ENCODE measurements at regions not wholly inside any gene's neighbourhood (a gene's known extent, or its start where the extent isn't known, plus 50 kb on each side); places are given as distances from the start of the nearest gene placed in this dataset.

DNA sequence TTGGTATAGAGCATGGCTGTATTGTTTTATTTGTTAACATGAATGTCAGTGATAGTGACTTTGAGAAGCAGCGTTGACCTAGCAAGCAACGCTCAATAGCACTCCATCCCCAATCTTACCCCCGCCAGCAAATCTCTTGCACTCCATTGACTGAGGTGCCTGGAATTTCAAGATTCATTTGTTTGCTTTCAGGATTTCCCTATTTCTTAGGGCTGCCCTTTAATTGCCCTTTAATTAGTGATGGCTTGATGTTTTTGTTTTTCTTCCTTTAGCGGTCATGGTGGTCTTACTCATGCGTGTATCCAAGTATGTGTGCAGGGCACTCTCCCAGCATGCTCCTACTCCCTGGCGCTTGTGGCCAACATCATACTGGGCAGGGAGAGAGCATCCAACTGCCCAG, 216.8 kb upstream of the TBL1XR1 start:
- TF ChIP-seq, protein P1, sequence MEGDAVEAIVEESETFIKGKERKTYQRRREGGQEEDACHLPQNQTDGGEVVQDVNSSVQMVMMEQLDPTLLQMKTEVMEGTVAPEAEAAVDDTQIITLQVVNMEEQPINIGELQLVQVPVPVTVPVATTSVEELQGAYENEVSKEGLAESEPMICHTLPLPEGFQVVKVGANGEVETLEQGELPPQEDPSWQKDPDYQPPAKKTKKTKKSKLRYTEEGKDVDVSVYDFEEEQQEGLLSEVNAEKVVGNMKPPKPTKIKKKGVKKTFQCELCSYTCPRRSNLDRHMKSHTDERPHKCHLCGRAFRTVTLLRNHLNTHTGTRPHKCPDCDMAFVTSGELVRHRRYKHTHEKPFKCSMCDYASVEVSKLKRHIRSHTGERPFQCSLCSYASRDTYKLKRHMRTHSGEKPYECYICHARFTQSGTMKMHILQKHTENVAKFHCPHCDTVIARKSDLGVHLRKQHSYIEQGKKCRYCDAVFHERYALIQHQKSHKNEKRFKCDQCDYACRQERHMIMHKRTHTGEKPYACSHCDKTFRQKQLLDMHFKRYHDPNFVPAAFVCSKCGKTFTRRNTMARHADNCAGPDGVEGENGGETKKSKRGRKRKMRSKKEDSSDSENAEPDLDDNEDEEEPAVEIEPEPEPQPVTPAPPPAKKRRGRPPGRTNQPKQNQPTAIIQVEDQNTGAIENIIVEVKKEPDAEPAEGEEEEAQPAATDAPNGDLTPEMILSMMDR (conservative IDR thresholded peaks at IDR 0.05 in 1 of 2, IDR thresholded peaks at IDR 0.05 in 1 of 2; ENCODE audit: extremely low read depth in 1 of 2, insufficient read depth in 1 of 2, low read depth in 1 of 2, low read length in 2 of 2), result no peak
- TF ChIP-seq EZH2 (IDR thresholded peaks at IDR 0.05; ENCODE audit: borderline replicate concordance, low read length), result no peak

All from mammary epithelial cell (primary cell).